ENCODE measurements at regions not wholly inside any gene's neighbourhood (a gene's known extent, or its start where the extent isn't known, plus 50 kb on each side); places are given as distances from the start of the nearest gene placed in this dataset.
"Not testable (repeated sequence)": the region's sequence is repeated elsewhere in the genome, so short reads cannot be mapped to it uniquely, and the experiment has no call there.

DNA sequence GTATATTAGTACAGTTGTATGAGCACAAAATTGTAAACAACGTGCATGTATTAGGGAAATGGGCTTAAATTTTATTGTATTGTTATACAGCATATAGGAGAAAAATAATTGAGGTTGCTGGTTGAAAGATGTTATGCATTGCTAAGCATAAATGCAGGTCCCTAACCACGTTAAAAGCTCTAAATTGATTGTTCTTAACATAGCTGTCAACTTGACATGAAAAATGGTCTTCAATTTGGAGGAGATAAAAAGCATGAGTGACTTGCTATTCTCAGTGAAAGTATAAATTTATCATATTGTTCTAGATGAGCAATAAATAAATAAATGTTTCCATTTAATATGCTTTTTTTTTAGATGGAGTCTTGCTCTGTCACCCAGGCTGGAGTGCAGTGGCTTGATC is 506.6 kb upstream of the ATXN7L3B start:
- TF ChIP-seq EP300 (IDR thresholded peaks at IDR 0.05) (no peak), POLR2AphosphoS5 (IDR thresholded peaks at IDR 0.05) (no peak), POLR2A (IDR thresholded peaks at IDR 0.05) (no peak)
- TF ChIP-seq, protein P1, sequence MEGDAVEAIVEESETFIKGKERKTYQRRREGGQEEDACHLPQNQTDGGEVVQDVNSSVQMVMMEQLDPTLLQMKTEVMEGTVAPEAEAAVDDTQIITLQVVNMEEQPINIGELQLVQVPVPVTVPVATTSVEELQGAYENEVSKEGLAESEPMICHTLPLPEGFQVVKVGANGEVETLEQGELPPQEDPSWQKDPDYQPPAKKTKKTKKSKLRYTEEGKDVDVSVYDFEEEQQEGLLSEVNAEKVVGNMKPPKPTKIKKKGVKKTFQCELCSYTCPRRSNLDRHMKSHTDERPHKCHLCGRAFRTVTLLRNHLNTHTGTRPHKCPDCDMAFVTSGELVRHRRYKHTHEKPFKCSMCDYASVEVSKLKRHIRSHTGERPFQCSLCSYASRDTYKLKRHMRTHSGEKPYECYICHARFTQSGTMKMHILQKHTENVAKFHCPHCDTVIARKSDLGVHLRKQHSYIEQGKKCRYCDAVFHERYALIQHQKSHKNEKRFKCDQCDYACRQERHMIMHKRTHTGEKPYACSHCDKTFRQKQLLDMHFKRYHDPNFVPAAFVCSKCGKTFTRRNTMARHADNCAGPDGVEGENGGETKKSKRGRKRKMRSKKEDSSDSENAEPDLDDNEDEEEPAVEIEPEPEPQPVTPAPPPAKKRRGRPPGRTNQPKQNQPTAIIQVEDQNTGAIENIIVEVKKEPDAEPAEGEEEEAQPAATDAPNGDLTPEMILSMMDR (IDR thresholded peaks at IDR 0.05) = no peak
- Histone ChIP-seq H3K27me3 (no peaks in the 10 kb centered on the region), H3K36me3 (no peaks in the 10 kb centered on the region), H3K27ac (no peak overlapping the region), H3K4me1 (no peaks in the 10 kb centered on the region), H3K4me3 (no peak overlapping the region), H3K9me3 (no peaks in the 10 kb centered on the region)
- no peak for DNase-seq
- intact Hi-C loops (cut with DNase I) = no loop called here
- WGBS, 2 donors = 26 to 63% methylated on average over 2 of the region's 2 CpGs

DNA sequence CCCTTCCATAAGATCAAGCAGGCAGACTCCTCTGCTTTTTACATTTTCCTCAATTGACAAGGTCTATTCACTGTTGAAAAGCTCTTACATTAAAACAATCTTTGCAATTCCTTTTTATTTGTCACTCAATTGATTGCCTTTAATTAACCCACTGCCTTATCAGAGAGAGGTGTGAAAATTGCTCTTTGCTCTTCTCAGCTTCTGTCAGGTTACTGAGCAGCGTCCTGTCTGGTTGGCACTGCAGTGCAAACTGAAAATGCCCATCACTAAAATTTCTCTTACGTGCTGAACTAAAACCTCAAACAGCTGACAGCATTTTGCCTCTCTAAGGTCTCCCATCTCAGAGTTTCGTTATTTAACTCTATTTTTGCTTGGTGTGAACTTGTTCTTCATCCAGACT is 504.1 kb upstream of the ATXN7L3B start:
- Histone ChIP-seq H3K4me3 (no peak overlapping the region), H3K9me3 (no peaks in the 10 kb centered on the region), H3K27me3 (no peaks in the 10 kb centered on the region), H3K27ac (no peak overlapping the region), H3K4me1 (no peaks in the 10 kb centered on the region), H3K36me3 (no peaks in the 10 kb centered on the region)
- TF ChIP-seq POLR2A (IDR thresholded peaks at IDR 0.05) (no peak), EP300 (IDR thresholded peaks at IDR 0.05) (no peak), POLR2AphosphoS5 (IDR thresholded peaks at IDR 0.05) (no peak)
- TF ChIP-seq, protein P1 (IDR thresholded peaks at IDR 0.05) = no peak
- no peak for DNase-seq
- whole genome bisulfite sequencing, 2 donors = 35 to 50% methylated on average over 3 of the region's 3 CpGs
- intact Hi-C loops (cut with DNase I) = no loop called here

DNA sequence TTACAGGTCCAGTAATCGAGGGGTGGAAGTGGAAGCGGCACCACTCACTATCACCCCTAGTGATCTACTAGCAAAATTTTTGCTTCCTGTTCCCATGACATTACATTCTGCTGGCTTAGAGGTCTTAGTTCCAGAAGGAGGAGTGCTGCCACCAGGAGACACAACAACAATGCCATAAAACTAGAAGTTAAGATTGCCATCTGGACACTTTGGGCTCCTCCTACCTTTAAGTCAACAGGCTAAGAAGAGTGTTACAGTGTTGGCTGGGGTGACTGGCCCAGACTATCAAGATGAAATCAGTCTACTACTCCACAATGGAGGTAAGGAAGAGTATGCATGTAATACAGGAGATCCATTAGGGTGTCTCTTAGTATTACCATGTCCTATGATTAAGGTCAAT is 498.5 kb upstream of the ATXN7L3B start:
- H3K27me3 ChIP-seq; H3K9me3 ChIP-seq; H3K4me1 ChIP-seq; H3K36me3 ChIP-seq; H3K4me3 ChIP-seq; H3K27ac ChIP-seq; intact Hi-C loops (cut with DNase I); DNase-seq: not testable (repeated sequence)
- 77 to 88% methylated on average over 2 of the region's 2 CpGs for WGBS, 2 donors

DNA sequence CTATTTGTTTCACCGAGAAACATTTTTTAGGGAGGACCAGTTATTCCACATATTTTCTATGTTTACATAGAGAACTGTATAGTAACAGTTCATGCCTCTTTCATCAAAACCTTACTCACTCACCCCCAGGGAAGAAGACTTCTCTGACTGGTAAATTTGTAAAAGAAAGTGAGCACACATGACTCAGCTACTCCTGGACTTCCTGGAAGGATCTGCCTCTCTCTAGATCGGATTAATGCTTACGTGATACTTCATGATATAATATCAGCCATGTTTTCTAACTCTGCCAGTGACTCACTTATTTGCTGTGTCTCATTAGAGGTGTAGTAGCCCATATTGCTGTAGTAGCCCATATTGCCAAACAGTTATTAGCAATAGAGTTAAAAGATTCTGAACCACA is 494.3 kb upstream of the ATXN7L3B start:
- DNase-seq = no peak
- H3K36me3 ChIP-seq = no peaks in the 10 kb centered on the region
- TF ChIP-seq, protein P1 (IDR thresholded peaks at IDR 0.05) = no peak
- TF ChIP-seq EP300 (IDR thresholded peaks at IDR 0.05) (no peak), POLR2AphosphoS5 (IDR thresholded peaks at IDR 0.05) (no peak), POLR2A (IDR thresholded peaks at IDR 0.05) (no peak)
- H3K27ac ChIP-seq = no peak overlapping the region
- H3K9me3 ChIP-seq = no peaks in the 10 kb centered on the region
- H3K4me3 ChIP-seq = no peak overlapping the region
- H3K27me3 ChIP-seq = no peaks in the 10 kb centered on the region
- intact Hi-C loops (cut with DNase I) = no loop called here
- 55 to 74% methylated on average over 3 of the region's 3 CpGs for WGBS, 2 donors
- H3K4me1 ChIP-seq = no peaks in the 10 kb centered on the region

DNA sequence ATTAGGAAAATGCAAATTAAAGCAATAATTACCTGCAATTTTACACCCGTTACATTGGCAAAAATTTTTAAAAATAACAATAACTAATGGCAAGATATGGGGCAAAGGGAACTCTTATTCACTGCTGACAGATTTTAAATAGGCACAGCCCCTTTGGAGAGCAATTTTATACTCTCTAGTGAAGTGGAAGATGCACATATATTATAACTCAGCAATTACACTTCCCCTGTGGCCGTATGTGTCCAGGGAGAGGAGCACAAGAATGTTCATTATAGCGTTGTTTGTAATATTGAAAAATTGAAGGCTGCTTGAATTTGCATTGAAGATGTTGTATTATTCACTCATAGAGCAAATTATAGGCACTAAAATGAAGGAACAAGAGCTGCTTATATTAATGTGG is 488.3 kb upstream of the ATXN7L3B start:
- Histone ChIP-seq H3K36me3 (no peaks in the 10 kb centered on the region), H3K4me1 (no peaks in the 10 kb centered on the region), H3K27ac (no peak overlapping the region), H3K9me3 (no peaks in the 10 kb centered on the region), H3K4me3 (no peak overlapping the region), H3K27me3 (no peaks in the 10 kb centered on the region)
- 79% methylated on average over 3 of the region's 3 CpGs for WGBS, 2 donors
- TF ChIP-seq POLR2A (IDR thresholded peaks at IDR 0.05) (no peak), EP300 (IDR thresholded peaks at IDR 0.05) (no peak), POLR2AphosphoS5 (IDR thresholded peaks at IDR 0.05) (no peak)
- TF ChIP-seq, protein P1 (IDR thresholded peaks at IDR 0.05) = no peak
- intact Hi-C loops (cut with DNase I) = no loop called here
- no peak for DNase-seq
